Stimulated activated CD4-positive, alpha-beta T cell treated with anti-CD3 and anti-CD28 coated beads, Interleukin-2, amount 100 ng/mL, for 48 hours (primary cell): ENCODE measurements at regions not wholly inside any gene's neighbourhood (a gene's known extent, or its start where the extent isn't known, plus 50 kb on each side); places are given as distances from the start of the nearest gene placed in this dataset.

Source experiments
- DNase-seq, 2 donors: peaks; one replicate each; pipeline ENCODE4 v3.0.0-alpha.2; 2020

- no peak for DNase-seq
These were observed 174.3 kb upstream of the CCND2 start for GRCh38 chr12:4099276-4099675.

DNA sequence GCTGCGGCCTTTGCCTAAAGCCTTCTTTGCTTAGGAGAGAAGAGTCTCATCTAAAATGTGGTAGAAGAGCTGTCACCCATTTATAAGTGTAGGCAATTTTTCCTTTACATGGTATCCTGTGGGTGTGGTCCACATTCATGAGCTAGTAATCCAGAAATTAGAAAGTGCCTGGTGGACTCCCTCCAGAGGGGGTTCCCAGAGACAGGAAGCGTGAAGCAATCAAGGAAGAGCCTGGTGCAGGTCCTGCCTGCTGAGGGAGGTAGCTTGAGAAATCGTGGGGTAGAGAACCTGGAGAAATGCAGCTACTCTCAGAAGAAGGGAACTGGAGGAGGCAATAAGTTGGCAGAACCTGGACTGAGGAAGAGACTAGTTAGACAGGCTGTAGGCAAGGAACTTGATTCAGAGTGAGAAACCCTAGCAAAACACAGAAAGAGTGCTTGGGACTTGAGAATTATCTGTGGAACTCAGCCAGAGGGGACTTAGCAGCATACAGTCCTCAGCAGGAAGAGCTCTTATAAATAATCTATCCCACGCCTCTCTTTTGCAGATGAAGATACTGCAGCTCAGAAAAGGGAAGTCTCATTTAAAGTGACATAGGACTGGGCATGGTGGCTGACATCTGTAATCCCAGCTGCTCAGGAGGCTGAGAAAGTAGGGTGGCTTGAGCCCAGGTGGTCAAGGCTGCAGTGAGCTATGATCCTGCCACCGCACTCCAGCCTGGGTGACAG, 182.4 kb upstream of the CCND2 start:
- DNase-seq, result no peak

- no peak for DNase-seq
These were observed 183.6 kb upstream of the CCND2 start for GRCh38 chr12:4089956-4090355.

- DNase-seq, result no peak
These were observed 184.4 kb upstream of the CCND2 start for GRCh38 chr12:4089121-4089606.

DNA sequence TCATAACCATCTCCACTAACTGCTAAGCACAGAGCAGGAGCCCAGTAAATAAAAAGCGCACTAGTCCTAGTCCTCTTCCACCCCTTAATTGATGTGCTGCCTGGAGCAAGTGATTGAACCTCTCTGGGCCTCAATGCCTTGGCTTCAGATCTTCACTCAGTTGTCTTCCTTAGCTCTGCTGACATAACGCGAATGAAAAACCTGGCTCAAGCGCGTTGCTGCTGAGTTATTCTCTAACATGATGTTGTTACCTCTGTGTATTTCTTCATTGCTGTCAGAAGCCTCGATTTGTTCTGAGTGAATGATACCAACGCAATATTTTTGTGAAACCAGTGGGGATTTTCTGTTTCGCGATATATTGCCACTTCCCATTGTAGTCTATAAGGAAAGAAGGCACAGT, 185.1 kb upstream of the CCND2 start:
- DNase-seq, result no peak

- no peak for DNase-seq
These were observed 187.1 kb upstream of the CCND2 start for GRCh38 chr12:4086481-4086880.

GRCh38 chr12:4084573-4084972, 189.0 kb upstream of the CCND2 start:
- no peak for DNase-seq

DNA sequence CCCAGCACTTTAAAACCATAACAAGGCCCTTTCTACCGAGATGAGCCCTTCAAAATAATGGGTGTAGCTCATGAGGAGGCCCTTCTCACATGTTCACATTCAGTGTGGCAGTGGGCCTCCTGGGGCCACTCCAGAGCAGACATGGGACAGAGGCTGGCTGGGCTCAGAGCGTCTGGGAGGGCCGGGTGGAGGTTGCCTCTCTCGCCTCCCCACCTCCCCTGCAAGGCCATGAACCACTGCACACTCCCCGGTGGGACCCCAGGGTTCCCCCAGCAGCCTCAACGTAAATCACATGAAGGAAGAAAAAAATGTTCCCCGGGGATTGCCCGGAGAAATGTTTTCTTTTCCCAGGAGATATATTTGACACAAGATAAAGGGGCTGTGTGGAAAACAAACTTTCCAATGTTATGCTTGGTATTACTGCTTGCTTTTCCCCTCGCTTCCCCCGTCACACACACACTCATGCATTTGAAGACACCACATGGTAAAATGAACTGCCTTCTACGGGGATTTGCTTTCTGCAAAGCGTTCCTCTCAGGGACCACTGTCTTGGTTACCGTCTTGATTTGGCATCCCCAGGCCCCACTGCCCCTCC, 190.7 kb upstream of the CCND2 start:
- DNase-seq, result no peak

GRCh38 chr12:4080213-4080612, 193.3 kb upstream of the CCND2 start:
- DNase-seq, result no peak

GRCh38 chr12:4074129-4074528, 199.4 kb upstream of the CCND2 start:
- DNase-seq, result no peak

DNA sequence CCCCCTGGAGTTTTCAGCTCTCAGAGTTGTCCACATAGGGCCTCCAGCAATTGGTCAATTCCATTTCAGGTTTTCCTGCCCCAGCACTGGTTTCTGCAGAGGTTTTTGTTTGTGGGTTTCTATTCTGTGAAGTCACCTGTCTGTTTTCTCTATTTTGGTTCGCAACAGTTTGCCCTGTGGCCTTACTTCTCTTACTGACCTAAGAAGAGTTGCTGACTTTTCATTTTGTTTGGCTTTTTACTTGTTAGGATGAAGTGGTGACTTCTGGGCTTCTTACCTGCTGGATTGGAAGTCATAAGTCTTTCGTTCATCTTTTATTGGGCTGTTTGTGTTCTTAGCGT, 196.4 kb upstream of the PARP11 start:
- DNase-seq, result no peak

DNA sequence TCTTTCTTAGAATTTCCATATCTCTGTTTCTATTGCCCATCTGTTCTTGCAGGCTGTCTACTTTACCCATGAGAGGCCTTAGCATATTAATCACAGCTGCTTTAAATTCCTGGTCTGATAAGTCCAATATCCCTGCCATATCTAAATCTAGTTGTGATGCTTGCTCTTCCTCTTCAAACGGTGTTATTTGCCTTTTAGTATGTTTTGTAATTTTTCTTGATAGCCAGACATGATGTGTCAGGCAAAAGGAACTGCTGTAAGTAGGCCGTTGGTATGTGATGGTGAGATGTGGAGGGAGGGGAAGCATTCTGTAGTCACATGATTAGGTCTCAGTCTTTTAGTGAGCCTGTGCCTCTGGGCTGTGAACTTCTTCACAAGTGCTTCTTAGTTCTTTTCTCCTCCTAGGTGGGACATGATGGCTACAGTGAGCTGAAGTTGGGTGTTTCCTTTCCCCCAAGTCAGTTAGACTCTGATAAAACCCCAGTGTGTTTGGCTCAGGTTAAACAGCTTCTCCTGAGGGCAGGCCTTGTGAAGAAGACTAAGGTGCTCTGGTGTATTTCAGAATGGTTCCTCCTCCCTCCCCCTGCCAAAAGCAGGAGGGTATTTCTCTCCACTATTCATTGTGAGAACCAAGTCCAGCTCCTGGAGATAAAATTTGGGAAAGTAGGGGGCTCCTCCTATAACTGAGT, 195.9 kb upstream of the PARP11 start:
- DNase-seq, result no peak

DNA sequence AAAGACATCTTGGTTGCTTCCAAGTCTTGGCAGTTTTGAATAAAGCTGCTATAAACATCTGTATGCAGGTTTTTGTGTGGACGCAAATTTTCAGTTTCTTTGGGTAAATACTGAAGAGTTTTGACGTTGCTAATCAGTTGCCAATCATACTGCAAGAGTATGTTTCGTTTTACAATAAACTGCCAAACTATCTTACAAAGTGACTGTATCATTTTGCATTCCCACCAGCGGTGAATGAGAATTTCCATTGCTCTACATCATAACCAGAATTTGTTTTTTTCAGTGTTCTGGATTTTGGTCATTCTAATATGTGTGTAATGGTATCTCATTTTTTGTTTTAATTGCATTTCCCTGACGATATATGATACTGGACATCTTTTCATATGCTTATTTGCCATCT, 190.8 kb upstream of the PARP11 start:
- no peak for DNase-seq

GRCh38 chr12:4059898-4060568, 186.8 kb upstream of the PARP11 start:
- DNase-seq, result no peak

DNA sequence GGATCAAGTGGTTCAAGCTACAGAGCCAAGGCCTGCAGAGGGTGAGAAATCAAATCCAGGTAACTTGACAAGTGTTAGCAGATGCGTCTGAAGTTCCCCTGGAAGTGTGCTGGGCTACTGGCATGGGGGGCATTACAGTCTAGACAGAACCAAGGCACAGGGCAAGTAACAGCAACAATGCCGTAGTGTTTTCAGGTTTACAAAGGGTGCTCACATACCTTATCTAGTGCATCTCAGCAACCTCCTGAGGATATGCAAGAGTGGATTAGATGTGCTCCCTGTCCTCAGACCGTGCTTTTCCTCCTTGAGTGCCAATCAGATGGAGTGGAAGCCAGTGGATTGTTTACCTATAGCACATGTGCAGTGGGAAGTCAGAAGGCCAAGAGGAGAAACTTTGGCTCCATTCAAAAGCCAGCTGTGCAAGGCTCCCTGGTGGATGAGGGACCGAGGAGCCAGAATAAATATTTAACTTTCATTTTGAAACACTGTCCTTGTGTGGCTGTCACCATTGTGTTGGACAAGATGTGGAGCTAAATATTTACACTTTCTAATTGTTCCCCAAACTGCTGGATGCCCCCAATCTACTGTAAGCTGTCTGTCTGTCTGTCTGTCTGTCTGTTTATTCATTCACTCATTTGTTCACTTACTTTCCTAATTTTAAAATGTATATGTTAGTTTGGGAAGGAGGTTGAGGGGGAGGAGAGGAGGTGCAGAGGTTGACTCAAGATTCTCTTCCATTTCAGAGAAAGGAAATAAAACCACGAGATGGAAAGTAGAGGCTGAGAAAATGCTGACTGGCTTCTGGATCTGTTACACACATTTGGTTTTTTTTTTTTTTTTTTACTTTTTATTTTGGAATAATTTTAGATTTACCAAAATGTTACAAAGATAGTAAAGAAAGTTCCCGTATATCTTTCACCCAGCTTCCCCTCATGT, 184.0 kb upstream of the PARP11 start:
- DNase-seq, result no peak

DNA sequence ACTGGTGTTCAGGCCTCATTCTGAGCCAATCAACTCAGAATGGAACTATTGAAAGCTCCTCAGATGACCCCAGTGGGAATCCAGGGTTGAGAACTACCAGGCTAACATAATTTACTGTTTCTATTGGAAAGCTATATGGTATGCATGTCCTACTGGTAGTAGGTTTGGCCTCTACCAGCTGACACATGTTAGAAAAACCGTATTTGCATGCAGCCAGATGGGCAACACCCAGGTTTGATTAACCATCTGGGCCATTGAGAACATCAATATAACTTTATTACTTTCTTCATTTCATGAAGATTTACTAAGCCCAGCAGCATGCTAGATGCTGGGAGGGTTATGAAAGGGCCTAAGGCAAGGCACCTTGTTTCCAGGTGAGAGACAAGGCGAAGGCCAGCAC, 181.4 kb upstream of the PARP11 start:
- DNase-seq, result no peak

DNA sequence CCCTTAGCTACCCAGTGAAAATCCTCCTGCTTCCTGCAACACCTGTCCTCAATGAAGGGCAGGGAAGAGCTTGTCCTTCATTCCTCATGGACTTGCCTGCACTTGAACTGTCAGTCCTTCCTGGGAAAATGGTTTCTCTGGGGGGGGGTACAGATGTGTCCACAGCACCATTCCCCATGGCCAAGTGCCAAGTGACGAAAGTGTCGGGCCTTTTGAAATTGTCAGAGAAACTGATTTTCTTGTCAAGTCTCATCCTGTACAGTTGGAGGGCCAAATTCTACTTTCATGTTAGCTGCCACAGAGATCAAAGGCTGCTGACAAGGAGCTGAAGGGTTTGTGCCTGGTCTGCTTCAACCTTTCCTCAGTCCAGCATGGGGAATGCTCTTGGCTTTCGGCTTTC, 179.5 kb upstream of the PARP11 start:
- DNase-seq, result no peak

DNA sequence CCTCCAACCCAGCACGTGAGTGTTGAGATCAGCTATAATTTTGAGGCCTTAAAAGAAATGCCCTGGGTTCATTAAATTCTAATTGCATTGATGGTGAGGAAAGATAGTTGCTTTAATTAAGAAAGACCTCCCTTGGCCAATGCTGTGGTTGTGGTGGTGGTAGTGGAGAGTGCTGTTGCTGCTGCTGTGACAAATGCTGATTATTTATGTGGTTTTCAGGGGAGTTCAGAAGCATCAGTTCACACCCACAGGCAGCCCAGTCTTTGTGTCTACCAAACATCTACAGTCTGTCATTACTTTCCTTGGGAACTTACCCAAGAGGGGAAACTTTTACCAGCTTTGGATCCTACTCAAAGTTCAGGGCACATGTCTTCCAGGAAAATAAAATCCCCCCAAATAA, 178.4 kb upstream of the PARP11 start:
- DNase-seq, result no peak

DNA sequence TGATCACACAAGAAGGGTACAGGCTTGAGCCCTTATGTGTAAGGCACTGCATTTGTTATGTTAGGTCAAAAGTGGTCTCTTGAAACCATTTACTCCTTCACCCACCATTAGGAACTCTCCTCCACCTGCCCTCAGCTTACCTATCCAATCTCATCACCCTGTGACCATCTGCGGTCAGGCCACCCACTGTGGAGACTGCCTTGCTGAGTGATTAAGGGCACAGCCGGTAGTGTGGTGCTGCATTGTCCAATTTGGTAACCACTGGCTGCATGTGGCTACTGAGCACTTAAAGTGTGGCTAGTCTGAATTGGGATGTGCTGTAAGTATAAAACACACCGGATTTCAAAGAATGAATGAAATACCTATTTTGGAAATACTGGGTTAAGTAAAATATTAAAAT, 177.1 kb upstream of the PARP11 start:
- no peak for DNase-seq

DNA sequence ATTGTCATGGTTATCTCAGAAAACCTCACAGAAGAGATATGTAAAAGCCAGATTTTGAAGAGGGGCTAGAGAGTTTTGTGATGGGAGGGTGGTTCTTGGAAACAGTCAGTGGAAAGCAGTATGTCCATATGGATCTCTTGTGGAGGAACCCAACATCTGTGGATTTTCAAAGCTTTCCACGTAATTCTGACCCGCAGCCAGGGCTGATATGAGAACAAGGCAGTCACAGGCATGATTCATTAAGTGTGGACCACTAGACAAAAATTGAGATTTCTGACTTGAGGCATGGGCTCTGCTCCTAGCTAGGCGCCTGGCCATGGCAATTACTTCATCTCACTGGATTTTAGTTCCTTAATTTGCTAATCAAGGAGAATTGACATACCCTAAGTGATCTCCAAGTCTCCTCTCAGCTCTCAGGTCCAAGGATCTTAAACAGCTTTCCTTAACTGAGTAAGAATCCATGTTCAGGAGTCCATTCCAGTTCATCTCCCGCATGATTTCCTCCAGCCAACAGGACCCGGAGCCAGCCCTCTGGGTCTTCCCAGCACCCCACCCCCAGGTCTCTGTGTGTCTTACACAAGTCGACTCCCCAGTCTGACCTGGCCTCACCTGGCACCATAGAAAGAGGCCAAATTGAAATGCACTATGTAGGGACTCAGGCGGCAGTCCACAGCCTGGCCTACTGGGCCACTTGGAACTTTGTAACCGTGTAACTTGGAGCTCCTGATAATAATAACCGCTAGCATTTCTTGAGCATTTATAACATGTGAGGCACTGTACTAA, 176.3 kb upstream of the PARP11 start:
- no peak for DNase-seq

DNA sequence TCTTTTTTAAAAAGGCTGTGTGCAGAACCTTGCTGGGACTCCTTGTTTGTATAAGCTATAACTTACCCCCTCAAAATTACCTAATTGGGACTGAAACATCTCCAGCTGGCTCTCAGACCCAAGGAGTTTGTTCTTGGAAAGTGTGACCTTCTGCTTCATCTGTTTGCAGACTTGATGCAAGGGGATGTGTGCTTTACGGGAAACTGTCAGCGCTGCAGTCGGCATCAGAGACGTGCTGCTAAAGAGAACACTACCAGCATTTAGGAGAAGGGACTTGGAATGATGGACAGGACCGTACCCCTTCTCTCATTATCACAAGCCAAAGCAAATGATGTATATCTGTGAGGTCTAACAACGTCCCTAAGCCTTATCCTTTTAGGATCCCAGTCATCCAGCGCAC, 174.2 kb upstream of the PARP11 start:
- no peak for DNase-seq

- DNase-seq, result no peak
These were observed 173.3 kb upstream of the PARP11 start for GRCh38 chr12:4046495-4046840.
